Upper lobe of left lung (tissue), 6 donors: ENCODE measurements at regions not wholly inside any gene's neighbourhood (a gene's known extent, or its start where the extent isn't known, plus 50 kb on each side); places are given as distances from the start of the nearest gene placed in this dataset.

Experiments
- ATAC-seq, 2 donors: fragments of 200-7000 bp; cut with Tn5 transposase; one replicate each; pipeline ENCODE4 v1.9.1; 2022; ENCODE audit warnings: mild to moderate bottlenecking in 2 of 2, moderate library complexity in 2 of 2; ENCODE audit not compliant: low FRiP score in 2 of 2
- DNase-seq, 2 donors: peaks; one replicate each; pipeline ENCODE4 v3.0.0-alpha.2; 2019 to 2020
- H3K27ac ChIP-seq, 4 donors: fragments of 200-600 bp; sonication (generic); one replicate each; pipeline ENCODE4 v1.5.1; 2016 to 2019
- H3K27me3 ChIP-seq, 4 donors: fragments of 200-600 bp; sonication (generic); one replicate each; pipeline ENCODE4 v1.5.1; 2017 to 2019
- H3K36me3 ChIP-seq, 4 donors: fragments of 200-600 bp; sonication (generic); one replicate each; pipeline ENCODE4 v1.5.1; 2016 to 2019
- H3K4me1 ChIP-seq, 4 donors: fragments of 200-600 bp; sonication (generic); one replicate each; pipeline ENCODE4 v1.5.1; 2018 to 2019
- H3K4me3 ChIP-seq, 4 donors: fragments of 200-600 bp; sonication (generic); one replicate each; pipeline ENCODE4 v1.5.1; 2017 to 2019; ENCODE audit warnings: mild to moderate bottlenecking in 2 of 4, moderate library complexity in 1 of 4
- H3K9me3 ChIP-seq, 4 donors: fragments of 200-600 bp; sonication (generic); one replicate each; pipeline ENCODE4 v1.5.1; 2018 to 2019
- CTCF ChIP-seq, 6 experiments: fragments of 450-650 bp in 4 of 6; fragments of 200-600 bp in 2 of 6; sonication (generic) in 2 of 6; IDR thresholded peaks; one replicate each; pipeline ENCODE4 v1.5.1; 2016 to 2019; ENCODE audit warnings: antibody characterized with exemption in 6 of 6
- EP300 ChIP-seq, 4 donors: sonication (generic); formaldehyde crosslinking; IDR thresholded peaks; one replicate each; pipeline ENCODE4 v1.5.1; 2017; ENCODE audit warnings: antibody characterized with exemption in 4 of 4, control low read depth in 2 of 4
- POLR2A ChIP-seq, 4 donors: fragments of 450-650 bp; IDR thresholded peaks; one replicate each; pipeline ENCODE4 v1.5.1; 2016 to 2017; ENCODE audit warnings: antibody characterized with exemption in 4 of 4, mild to moderate bottlenecking in 2 of 4
- POLR2AphosphoS5 ChIP-seq, 2 donors: sonication (generic); formaldehyde crosslinking; IDR thresholded peaks; one replicate each; pipeline ENCODE4 v1.5.1; 2017; ENCODE audit warnings: antibody characterized with exemption in 2 of 2
- WGBS, 2 donors: methylation state at CpG; one replicate each; pipeline ENCODE4 v1.1.5; 2017 to 2018; 5-methylcytosine and 5-hydroxymethylcytosine counted together
- donor health status: DM: no; HTN: no; CAD: no; lungs with moderate emphysema.
- donor health status: DM: no; HTN: yes; CAD: no; lungs with severe emphysema.

- no peak for DNase-seq
- H3K4me1 ChIP-seq: no peaks in the 10 kb centered on the region
Measured at GRCh38 chr3:14346642-14347041, 55.8 kb upstream of the SLC6A6 start.

GRCh38 chr3:14347110-14347509 lies 55.3 kb upstream of the SLC6A6 start:
- H3K4me3 ChIP-seq: no peak overlapping the region
- WGBS, 2 donors: 71 to 86% methylated on average over 5 to 7 of the region's 7 CpGs
- H3K27me3 ChIP-seq: no peaks in the 10 kb centered on the region
- H3K36me3 ChIP-seq: no peaks in the 10 kb centered on the region
- TF ChIP-seq POLR2AphosphoS5 (IDR thresholded peaks at IDR 0.05) (no peak), EP300 (IDR thresholded peaks at IDR 0.05) (no peak), POLR2A (IDR thresholded peaks at IDR 0.05) (no peak), CTCF (IDR thresholded peaks at IDR 0.05) (no peak)
- no peak for DNase-seq
- no peaks in the 10 kb centered on the region for H3K9me3 ChIP-seq
- ATAC-seq: no peak
- no peaks in the 10 kb centered on the region for H3K4me1 ChIP-seq
- H3K27ac ChIP-seq: no peak overlapping the region

More at GRCh38 chr3:14346642-14347041, 55.8 kb upstream of the SLC6A6 start:
- H3K27ac ChIP-seq: no peak overlapping the region
- no peak for ATAC-seq
- WGBS, 2 donors: 87 to 100% methylated on average over 1 to 4 of the region's 4 CpGs
- H3K9me3 ChIP-seq: no peaks in the 10 kb centered on the region
- H3K27me3 ChIP-seq: no peaks in the 10 kb centered on the region
- no peaks in the 10 kb centered on the region for H3K36me3 ChIP-seq
- TF ChIP-seq EP300 (IDR thresholded peaks at IDR 0.05) (no peak), POLR2A (IDR thresholded peaks at IDR 0.05) (no peak)
- H3K4me3 ChIP-seq: no peak overlapping the region

GRCh38 chr3:14351617-14352001 lies 50.8 kb upstream of the SLC6A6 start:
- Histone ChIP-seq H3K27ac (no peak overlapping the region), H3K27me3 (no peaks in the 10 kb centered on the region), H3K4me1 (no peaks in the 10 kb centered on the region), H3K36me3 (no peaks in the 10 kb centered on the region), H3K4me3 (no peak overlapping the region), H3K9me3 (no peaks in the 10 kb centered on the region)
- no peak for TF ChIP-seq POLR2A (IDR thresholded peaks at IDR 0.05)
- TF ChIP-seq CTCF (IDR thresholded peaks at IDR 0.05): no peak
- TF ChIP-seq EP300 (IDR thresholded peaks at IDR 0.05): no peak
- no peak for TF ChIP-seq POLR2AphosphoS5 (IDR thresholded peaks at IDR 0.05)
- ATAC-seq (no peak), DNase-seq (no peak)
- 85 to 91% methylated on average over 6 of the region's 6 CpGs for WGBS, 2 donors

GRCh38 chr3:14352002-14352627 lies 50.3 kb upstream of the SLC6A6 start:
- Histone ChIP-seq H3K36me3 (no peaks in the 10 kb centered on the region), H3K9me3 (no peaks in the 10 kb centered on the region), H3K27me3 (no peaks in the 10 kb centered on the region), H3K4me3 (no peak overlapping the region), H3K4me1 (no peaks in the 10 kb centered on the region), H3K27ac (no peak overlapping the region)
- TF ChIP-seq POLR2AphosphoS5 (IDR thresholded peaks at IDR 0.05): no peak
- no peak for TF ChIP-seq EP300 (IDR thresholded peaks at IDR 0.05)
- TF ChIP-seq POLR2A (IDR thresholded peaks at IDR 0.05): no peak
- no peak for TF ChIP-seq CTCF (IDR thresholded peaks at IDR 0.05)
- ATAC-seq: no peak
- WGBS, 2 donors: 86 to 93% methylated on average over 6 to 13 of the region's 13 CpGs
- no peak for DNase-seq
